ENCODE measurements at regions not wholly inside any gene's neighbourhood (a gene's known extent, or its start where the extent isn't known, plus 50 kb on each side); places are given as distances from the start of the nearest gene placed in this dataset.

- Histone ChIP-seq H3K27me3 (ENCODE audit: control insufficient read depth, insufficient read depth, low read length) (no peaks in the 10 kb centered on the region), H3K4me3 (ENCODE audit: low read depth, low read length) (no peak overlapping the region), H3K36me3 (ENCODE audit: control insufficient read depth, insufficient read depth, low read length) (no peaks in the 10 kb centered on the region)
- DNase-seq (ENCODE audit: low read depth) (no peak), FAIRE-seq (no peak)
- no peak for TF ChIP-seq CTCF (IDR thresholded peaks at IDR 0.05; ENCODE audit: insufficient read depth, low read length, severe bottlenecking)
Observed at GRCh38 chr20:21820688-21821087, 115.2 kb downstream of the PAX1 start.

GRCh38 chr20:21820045-21820444 lies 114.6 kb downstream of the PAX1 start:
- TF ChIP-seq CTCF (IDR thresholded peaks at IDR 0.05; ENCODE audit: insufficient read depth, low read length, severe bottlenecking): no peak
- DNase-seq (ENCODE audit: low read depth) (no peak), FAIRE-seq (no peak)
- Histone ChIP-seq H3K4me3 (ENCODE audit: low read depth, low read length) (no peak overlapping the region), H3K27me3 (ENCODE audit: control insufficient read depth, insufficient read depth, low read length) (no peaks in the 10 kb centered on the region), H3K36me3 (ENCODE audit: control insufficient read depth, insufficient read depth, low read length) (no peaks in the 10 kb centered on the region)

GRCh38 chr20:21812379-21812778 lies 106.9 kb downstream of the PAX1 start:
- FAIRE-seq (no peak), DNase-seq (ENCODE audit: low read depth) (no peak)
- Histone ChIP-seq H3K4me3 (ENCODE audit: low read depth, low read length) (no peak overlapping the region), H3K27me3 (ENCODE audit: control insufficient read depth, insufficient read depth, low read length) (no peaks in the 10 kb centered on the region), H3K36me3 (ENCODE audit: control insufficient read depth, insufficient read depth, low read length) (no peaks in the 10 kb centered on the region)
- no peak for TF ChIP-seq CTCF (IDR thresholded peaks at IDR 0.05; ENCODE audit: insufficient read depth, low read length, severe bottlenecking)

- H3K27me3 ChIP-seq (ENCODE audit: control insufficient read depth, insufficient read depth, low read length): no peaks in the 10 kb centered on the region
- no peak for FAIRE-seq
- no peak for TF ChIP-seq CTCF (IDR thresholded peaks at IDR 0.05; ENCODE audit: insufficient read depth, low read length, severe bottlenecking)
- no peaks in the 10 kb centered on the region for H3K36me3 ChIP-seq (ENCODE audit: control insufficient read depth, insufficient read depth, low read length)
- DNase-seq (ENCODE audit: low read depth): no peak
- no peak overlapping the region for H3K4me3 ChIP-seq (ENCODE audit: low read depth, low read length)
Observed at GRCh38 chr20:21809961-21810523, 104.6 kb downstream of the PAX1 start.

DNA sequence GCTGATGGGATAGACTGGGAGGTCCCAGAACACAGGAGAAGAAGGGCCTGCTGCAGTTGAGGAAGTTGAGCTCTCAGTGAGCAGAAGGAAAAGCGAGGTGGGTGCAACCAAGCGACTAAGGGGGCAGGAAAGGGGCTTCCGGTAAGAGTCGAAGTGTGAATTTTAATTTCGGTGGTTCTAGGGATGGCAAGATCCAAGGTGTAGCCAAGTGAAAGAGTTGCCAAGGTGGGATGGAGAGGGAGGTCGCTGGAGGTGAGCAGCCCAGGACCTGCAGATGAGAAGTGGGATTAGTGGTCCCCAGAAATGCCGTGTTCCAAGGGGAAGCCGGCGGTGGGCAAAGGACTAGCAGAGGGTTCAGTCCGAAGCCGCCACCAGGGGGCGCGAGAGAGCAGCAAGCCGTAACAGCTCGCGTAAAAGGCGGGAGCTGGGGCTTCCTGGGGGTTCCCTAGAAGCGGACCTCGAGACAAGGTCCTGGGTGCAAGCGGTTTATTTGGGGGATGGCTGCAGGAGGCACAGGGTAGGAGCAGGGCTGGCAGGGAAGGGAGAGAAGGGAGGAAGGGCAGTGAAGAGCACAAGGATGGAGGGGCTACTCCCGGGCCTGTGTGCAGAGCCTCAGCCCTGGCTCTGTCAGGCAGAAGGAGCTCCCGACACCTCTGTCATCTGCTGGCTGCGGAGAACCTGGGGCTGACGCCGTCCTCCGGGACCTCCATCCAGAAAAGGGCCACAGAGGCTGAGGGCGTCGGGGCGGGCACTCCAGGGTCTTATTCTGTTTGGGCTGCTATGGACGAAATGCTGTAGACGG lies 103.6 kb downstream of the PAX1 start:
- FAIRE-seq (no peak), DNase-seq (ENCODE audit: low read depth) (no peak)
- H3K27me3 ChIP-seq (ENCODE audit: control insufficient read depth, insufficient read depth, low read length): no peaks in the 10 kb centered on the region
- H3K4me3 ChIP-seq (ENCODE audit: low read depth, low read length): no peak overlapping the region
- no peaks in the 10 kb centered on the region for H3K36me3 ChIP-seq (ENCODE audit: control insufficient read depth, insufficient read depth, low read length)
- peak; percentile 37 for TF ChIP-seq CTCF (IDR thresholded peaks at IDR 0.05; ENCODE audit: insufficient read depth, low read length, severe bottlenecking)
